SK-N-MC (cell line): ENCODE measurements at regions not wholly inside any gene's neighbourhood (a gene's known extent, or its start where the extent isn't known, plus 50 kb on each side); places are given as distances from the start of the nearest gene placed in this dataset.

Source experiments
- DNase-seq: peaks from one replicate; pipeline ENCODE4 v3.0.0-alpha.2; 2011; ENCODE audit warnings: low read depth, low spot score
- H3K27ac ChIP-seq: fragments of 200-600 bp; sonication (generic); 2 replicates; pipeline ENCODE4 v1.5.1; 2016; ENCODE audit warnings: mixed run types
- H3K36me3 ChIP-seq: fragments of 200-600 bp; sonication (generic); 2 replicates; pipeline ENCODE4 v1.6.1; 2017; ENCODE audit warnings: antibody characterized with exemption, low read length, mixed read lengths; ENCODE audit not compliant: insufficient read depth
- H3K4me3 ChIP-seq: fragments of 200-600 bp; sonication (generic); 2 replicates; pipeline ENCODE4 v1.5.1; 2016
- H3K9ac ChIP-seq: fragments of 200-600 bp; sonication (generic); 2 replicates; pipeline ENCODE4 v1.8.0; 2017; ENCODE audit warnings: mixed run types, mixed read lengths; ENCODE audit not compliant: insufficient read length
- H3K9me3 ChIP-seq: fragments of 200-600 bp; sonication (generic); 2 replicates; pipeline ENCODE4 v1.6.1; 2017; ENCODE audit warnings: low read depth, mild to moderate bottlenecking, antibody characterized with exemption, low read length, moderate library complexity, mixed read lengths
- EZH2 ChIP-seq: fragments of 200-600 bp; sonication (generic); IDR thresholded peaks from one replicate; pipeline ENCODE4 v1.6.1; 2017; ENCODE audit warnings: antibody characterized with exemption
- FOXP2 ChIP-seq: optimal IDR thresholded peaks from 2 replicates; pipeline ENCODE3; 2011; ENCODE audit warnings: mild to moderate bottlenecking, moderate library complexity; ENCODE audit not compliant: insufficient read depth; ENCODE audit errors: extremely low read length, control extremely low read depth
- POLR2AphosphoS5 ChIP-seq: IDR thresholded peaks from 2 replicates; pipeline ENCODE4 v1.6.1; 2012; ENCODE audit warnings: mild to moderate bottlenecking, low read depth, low read length, borderline replicate concordance

DNA sequence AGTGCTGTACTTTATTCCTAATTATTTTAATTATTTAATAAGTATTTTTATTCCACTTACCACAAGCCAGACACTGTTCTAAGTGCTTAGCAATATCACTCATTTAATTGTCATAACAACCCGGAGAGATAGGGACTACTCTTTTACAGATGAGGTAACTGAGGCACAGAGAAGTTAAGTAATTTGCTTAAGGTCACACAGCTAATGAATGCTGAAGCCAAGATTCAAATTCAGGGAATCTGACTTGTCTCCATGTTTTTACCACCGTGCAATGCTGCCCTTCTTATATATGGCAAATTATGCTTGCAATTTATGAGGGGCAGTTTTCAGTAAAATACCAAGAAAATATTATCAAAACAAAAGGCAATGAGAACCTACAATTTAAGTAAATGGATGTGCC, 168.4 kb upstream of the KIF2A start:
- Histone ChIP-seq H3K4me3 (no peak overlapping the region), H3K9me3 (no peaks in the 10 kb centered on the region), H3K27ac (no peak overlapping the region), H3K9ac (no peak overlapping the region), H3K36me3 (no peaks in the 10 kb centered on the region)
- TF ChIP-seq FOXP2 = no peak
- no peak for TF ChIP-seq EZH2
- TF ChIP-seq POLR2AphosphoS5 = no peak
- no peak for DNase-seq

DNA sequence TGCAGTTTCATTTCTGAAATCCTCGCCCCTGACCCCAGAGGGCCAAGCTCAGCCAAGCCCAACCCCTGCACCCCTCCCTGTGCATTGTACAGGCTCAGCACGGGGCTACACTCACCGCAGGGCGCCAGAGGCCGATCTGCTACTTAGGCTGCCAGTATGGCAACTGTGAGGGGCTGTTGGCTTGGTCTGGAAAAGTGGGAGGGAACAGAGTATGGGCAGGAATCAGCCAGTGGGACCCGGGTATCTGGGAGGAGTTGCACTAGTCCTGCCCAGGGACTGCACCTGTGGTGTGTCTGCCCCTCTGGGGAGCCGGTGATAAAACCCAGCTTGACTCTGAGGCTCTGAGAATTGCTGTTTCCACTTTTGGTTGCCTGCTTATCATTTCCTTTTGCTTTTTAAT, 167.4 kb upstream of the KIF2A start:
- no peak overlapping the region for H3K4me3 ChIP-seq
- no peak overlapping the region for H3K9ac ChIP-seq
- H3K27ac ChIP-seq = no peak overlapping the region
- TF ChIP-seq FOXP2 = no peak
- TF ChIP-seq POLR2AphosphoS5 = no peak
- no peak for TF ChIP-seq EZH2
- no peaks in the 10 kb centered on the region for H3K9me3 ChIP-seq
- DNase-seq = no peak
- H3K36me3 ChIP-seq = no peaks in the 10 kb centered on the region

GRCh38 chr5:62139741-62140140, 166.3 kb upstream of the KIF2A start:
- Histone ChIP-seq H3K4me3 (no peak overlapping the region), H3K9me3 (no peaks in the 10 kb centered on the region), H3K9ac (no peak overlapping the region), H3K27ac (no peak overlapping the region), H3K36me3 (no peaks in the 10 kb centered on the region)
- no peak for DNase-seq
- no peak for TF ChIP-seq EZH2
- TF ChIP-seq POLR2AphosphoS5 = no peak
- no peak for TF ChIP-seq FOXP2

GRCh38 chr5:62142351-62142750, 163.7 kb upstream of the KIF2A start:
- H3K36me3 ChIP-seq = no peaks in the 10 kb centered on the region
- no peaks in the 10 kb centered on the region for H3K9me3 ChIP-seq
- no peak for TF ChIP-seq EZH2
- TF ChIP-seq POLR2AphosphoS5 = no peak
- TF ChIP-seq FOXP2 = no peak
- DNase-seq = no peak
- H3K9ac ChIP-seq = no peak overlapping the region
- H3K4me3 ChIP-seq = no peak overlapping the region
- no peak overlapping the region for H3K27ac ChIP-seq

- no peak for TF ChIP-seq POLR2AphosphoS5
- TF ChIP-seq FOXP2 = no peak
- TF ChIP-seq EZH2 = no peak
- peak overlapping the region; percentile 65 for H3K4me3 ChIP-seq
- peak overlapping the region; percentile 57 for H3K27ac ChIP-seq
- H3K9ac ChIP-seq = peak overlapping the region; percentile 48
- no peaks in the 10 kb centered on the region for H3K36me3 ChIP-seq
- peak; percentile 78 for DNase-seq
- no peaks in the 10 kb centered on the region for H3K9me3 ChIP-seq
These were observed 162.5 kb upstream of the KIF2A start for GRCh38 chr5:62143268-62144229.

- Histone ChIP-seq H3K36me3 (no peaks in the 10 kb centered on the region), H3K4me3 (peak overlapping the region; percentile 65), H3K9me3 (no peaks in the 10 kb centered on the region), H3K9ac (peak overlapping the region; percentile 48), H3K27ac (no peak overlapping the region)
- no peak for TF ChIP-seq EZH2
- no peak for TF ChIP-seq POLR2AphosphoS5
- no peak for TF ChIP-seq FOXP2
- DNase-seq = no peak
These were observed 161.5 kb upstream of the KIF2A start for GRCh38 chr5:62144401-62145022.

DNA sequence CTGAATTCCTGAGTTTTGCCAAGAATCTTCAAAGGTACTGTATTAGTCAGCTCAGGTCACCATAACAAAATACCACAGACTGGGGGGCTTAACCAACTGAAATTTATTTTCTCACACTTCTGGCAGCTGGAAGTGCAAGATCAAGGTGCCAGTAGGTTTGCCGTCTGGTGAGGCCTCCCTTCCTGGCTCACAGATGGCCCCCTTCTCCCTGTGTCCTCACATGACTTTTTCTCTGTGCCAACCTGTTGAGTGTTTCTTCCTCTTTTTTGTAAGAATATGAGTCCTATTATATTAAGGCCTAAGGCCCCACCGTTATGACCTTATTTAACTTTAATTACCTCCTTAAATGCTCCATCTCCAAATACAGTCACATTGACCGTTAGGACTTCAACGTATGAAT, 156.1 kb upstream of the KIF2A start:
- no peak for DNase-seq
- Histone ChIP-seq H3K9me3 (no peaks in the 10 kb centered on the region), H3K4me3 (no peak overlapping the region), H3K9ac (no peak overlapping the region), H3K36me3 (no peaks in the 10 kb centered on the region), H3K27ac (no peak overlapping the region)
- TF ChIP-seq POLR2AphosphoS5 = no peak
- no peak for TF ChIP-seq EZH2
- TF ChIP-seq FOXP2 = no peak

DNA sequence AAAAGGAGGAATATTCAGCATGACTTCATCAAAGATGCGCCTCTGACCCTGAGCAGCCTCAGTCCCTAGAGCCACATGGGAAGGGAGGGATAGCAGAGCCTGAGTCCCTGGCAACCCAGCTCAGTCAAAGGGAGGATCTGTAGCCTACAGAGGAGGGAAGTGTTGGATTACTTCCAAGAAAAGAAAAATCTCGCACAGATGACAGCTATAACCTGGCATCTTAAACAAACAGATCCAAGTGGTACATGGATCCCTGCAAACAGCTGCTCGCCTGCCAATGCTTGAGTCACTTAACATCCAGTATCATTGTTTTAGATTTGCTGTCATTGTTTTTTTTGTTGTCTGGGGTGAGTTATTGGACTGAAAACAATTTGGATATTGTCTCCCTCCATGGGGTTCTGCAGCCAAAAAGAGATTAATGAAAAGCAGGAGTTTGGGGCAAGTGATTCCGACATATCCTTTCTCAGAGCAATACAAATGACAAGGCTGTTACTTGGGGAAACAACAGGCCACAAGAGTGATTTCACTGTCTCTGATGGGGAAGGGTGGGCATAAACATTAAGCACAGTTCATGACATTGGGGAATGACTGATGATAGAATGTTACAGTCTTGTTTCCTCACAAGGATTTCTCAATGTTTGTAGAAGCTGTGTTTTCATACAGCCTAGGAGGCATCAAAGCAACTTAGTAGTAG, 153.5 kb upstream of the KIF2A start:
- TF ChIP-seq FOXP2 (no peak), EZH2 (no peak), POLR2AphosphoS5 (no peak)
- no peak overlapping the region for H3K9ac ChIP-seq
- H3K36me3 ChIP-seq = no peaks in the 10 kb centered on the region
- H3K27ac ChIP-seq = no peak overlapping the region
- no peaks in the 10 kb centered on the region for H3K9me3 ChIP-seq
- no peak overlapping the region for H3K4me3 ChIP-seq
- no peak for DNase-seq
